HEK293 (cell line): ENCODE measurements at regions not wholly inside any gene's neighbourhood (a gene's known extent, or its start where the extent isn't known, plus 50 kb on each side); places are given as distances from the start of the nearest gene placed in this dataset.

ENCODE experiments used
- CTCF ChIP-seq: fragments of 450-650 bp; formaldehyde crosslinking; IDR thresholded peaks from 2 replicates; pipeline ENCODE4 v1.5.1; 2016; ENCODE audit warnings: missing biosample characterization, missing genetic modification characterization
- PATZ1 ChIP-seq: fragments of 450-650 bp; formaldehyde crosslinking; IDR thresholded peaks from 2 replicates; pipeline ENCODE4 v1.5.1; 2016; ENCODE audit warnings: missing biosample characterization, missing genetic modification characterization
- REST ChIP-seq: fragments of 450-650 bp; formaldehyde crosslinking; IDR thresholded peaks from 2 replicates; pipeline ENCODE4 v1.5.1; 2016; ENCODE audit warnings: missing biosample characterization, missing genetic modification characterization
- ZBTB11 ChIP-seq: fragments of 450-650 bp; formaldehyde crosslinking; conservative IDR thresholded peaks from 2 replicates; pipeline ENCODE4 v1.5.1; 2016; ENCODE audit warnings: low read depth, missing biosample characterization, missing genetic modification characterization
- ZBTB21 ChIP-seq: fragments of 450-650 bp; formaldehyde crosslinking; IDR thresholded peaks from 2 replicates; pipeline ENCODE4 v1.5.1; 2017; ENCODE audit warnings: missing biosample characterization, missing genetic modification characterization
- ZNF121 ChIP-seq: fragments of 450-650 bp; formaldehyde crosslinking; IDR thresholded peaks from 2 replicates; pipeline ENCODE4 v1.5.1; 2016; ENCODE audit warnings: missing biosample characterization, missing genetic modification characterization
- ZNF184 ChIP-seq: fragments of 450-650 bp; IDR thresholded peaks from 2 replicates; pipeline ENCODE4 v1.5.1; 2018; ENCODE audit warnings: missing biosample characterization, mild to moderate bottlenecking, missing genetic modification characterization
- ZNF19 ChIP-seq: fragments of 450-650 bp; formaldehyde crosslinking; IDR thresholded peaks from 2 replicates; pipeline ENCODE4; 2016; ENCODE audit warnings: missing biosample characterization, missing genetic modification characterization, low read depth
- ZNF239 ChIP-seq: fragments of 450-650 bp; formaldehyde crosslinking; IDR thresholded peaks from 2 replicates; pipeline ENCODE4 v1.5.1; 2016; ENCODE audit warnings: missing biosample characterization, missing genetic modification characterization
- ZNF311 ChIP-seq: fragments of 450-650 bp; formaldehyde crosslinking; IDR thresholded peaks from 2 replicates; pipeline ENCODE4 v1.5.1; 2017; ENCODE audit warnings: missing biosample characterization, missing genetic modification characterization, borderline replicate concordance
- ZNF391 ChIP-seq: fragments of 450-650 bp; formaldehyde crosslinking; IDR thresholded peaks from 2 replicates; pipeline ENCODE4 v1.5.1; 2016; ENCODE audit warnings: low read depth, missing biosample characterization, missing genetic modification characterization, borderline replicate concordance
- ZNF416 ChIP-seq: fragments of 450-650 bp; formaldehyde crosslinking; IDR thresholded peaks from 2 replicates; pipeline ENCODE4 v1.5.1; 2016; ENCODE audit warnings: missing biosample characterization, missing genetic modification characterization
- ZNF571 ChIP-seq: fragments of 450-650 bp; formaldehyde crosslinking; IDR thresholded peaks from 2 replicates; pipeline ENCODE4 v1.5.0; 2017; ENCODE audit warnings: missing biosample characterization, missing genetic modification characterization
- ZNF830 ChIP-seq: fragments of 450-650 bp; IDR thresholded peaks from 2 replicates; pipeline ENCODE4 v1.5.0; 2018; ENCODE audit warnings: missing biosample characterization, missing genetic modification characterization, low read depth, mild to moderate bottlenecking, moderate library complexity

GRCh38 chr14:45897439-45897838, 644.4 kb upstream of the MIS18BP1 start:
- TF ChIP-seq ZNF121 (tag by site-specific recombination), result no peak
- TF ChIP-seq ZNF571 (tag by site-specific recombination), result no peak
- no peak for TF ChIP-seq CTCF
- TF ChIP-seq REST, result no peak
- no peak for TF ChIP-seq ZBTB11
- no peak for TF ChIP-seq ZNF311
- TF ChIP-seq ZNF391, result no peak
- TF ChIP-seq ZNF416 (tag by site-specific recombination), result no peak
- TF ChIP-seq ZNF184, result no peak
- no peak for TF ChIP-seq ZNF19 (tag by site-specific recombination)
- TF ChIP-seq PATZ1 (tag by site-specific recombination), result no peak
- no peak for TF ChIP-seq ZNF830
- no peak for TF ChIP-seq ZNF239
- no peak for TF ChIP-seq ZBTB21 (tag by site-specific recombination)
